Breast epithelium (tissue), 3 donors: ENCODE measurements at regions not wholly inside any gene's neighbourhood (a gene's known extent, or its start where the extent isn't known, plus 50 kb on each side); places are given as distances from the start of the nearest gene placed in this dataset.

ENCODE experiments used
- CTCF ChIP-seq, 3 donors: fragments of 450-650 bp; IDR thresholded peaks; one replicate each; pipeline ENCODE4 v1.5.1; 2016 to 2017; ENCODE audit warnings: antibody characterized with exemption in 3 of 3, mild to moderate bottlenecking in 3 of 3, moderate library complexity in 3 of 3
- POLR2A ChIP-seq: fragments of 450-650 bp; IDR thresholded peaks from one replicate; pipeline ENCODE4 v1.6.1; 2016; ENCODE audit warnings: antibody characterized with exemption, mild to moderate bottlenecking, moderate library complexity
- POLR2AphosphoS5 ChIP-seq, 3 donors: sonication (generic); formaldehyde crosslinking; IDR thresholded peaks; one replicate each; pipeline ENCODE4 v1.6.1; 2017; ENCODE audit warnings: antibody characterized with exemption in 3 of 3

- TF ChIP-seq CTCF (IDR thresholded peaks at IDR 0.05) (no peak), POLR2A (no peak), POLR2AphosphoS5 (IDR thresholded peaks at IDR 0.05) (no peak)
These were observed 120.3 kb downstream of the PROX1 start for GRCh38 chr1:214108097-214108446.
